Natural killer cell treated with Interleukin-12 subunit alpha and Interleukin-12 subunit beta and Interleukin-15 and Interleukin-18, amount 100 ng/mL, for 72 hours (primary cell): ENCODE measurements at regions not wholly inside any gene's neighbourhood (a gene's known extent, or its start where the extent isn't known, plus 50 kb on each side); places are given as distances from the start of the nearest gene placed in this dataset.
A peak's percentile ranks its signal among the peaks of the same experiment; 100 is the strongest.

Experiments
- ATAC-seq, 2 donors: fragments of 150-1000 bp; cut with Tn5 transposase in 1 of 2; sonication (Bioruptor Pico), chemical (Tn5 transposase) in 1 of 2; 2 replicates each; pipeline ENCODE4 v1.10.0; 2021
- DNase-seq: peaks from one replicate; pipeline ENCODE4 v3.0.0; 2022; ENCODE audit warnings: low spot score
- H3K27ac Mint-ChIP-seq, 2 donors: 1 replicate in 1 of 2; 2 replicates in 1 of 2; pipeline ENCODE4 v1.8.0; 2022; ENCODE audit warnings: mixed read lengths in 2 of 2, mild to moderate bottlenecking in 1 of 2, moderate library complexity in 1 of 2
- H3K27me3 Mint-ChIP-seq, 2 donors: 1 replicate in 1 of 2; 2 replicates in 1 of 2; pipeline ENCODE4 v1.8.0; 2022; ENCODE audit warnings: mixed read lengths in 2 of 2
- H3K36me3 Mint-ChIP-seq: one replicate; pipeline ENCODE4 v1.8.0; 2022; ENCODE audit warnings: mixed read lengths
- H3K4me1 Mint-ChIP-seq, 2 donors: 1 replicate in 1 of 2; 2 replicates in 1 of 2; pipeline ENCODE4 v1.8.0; 2022; ENCODE audit warnings: low read depth in 2 of 2, mixed read lengths in 2 of 2, mild to moderate bottlenecking in 1 of 2
- H3K4me3 Mint-ChIP-seq: one replicate; pipeline ENCODE4 v1.8.0; 2022; ENCODE audit warnings: mixed read lengths
- H3K9me3 Mint-ChIP-seq: 2 replicates; pipeline ENCODE4 v1.8.0; 2022; ENCODE audit warnings: mixed read lengths

GRCh38 chr15:68504681-68505170 lies 72.8 kb upstream of the ITGA11 start:
- ATAC-seq = no peak
- peaks cover 12 to 24% of the 10 kb centered on the region in 2 donors for H3K27me3 Mint-ChIP-seq
- no peaks in the 10 kb centered on the region for H3K9me3 Mint-ChIP-seq
- H3K27ac Mint-ChIP-seq = no peak overlapping the region
- DNase-seq = no peak
- H3K36me3 Mint-ChIP-seq = no peaks in the 10 kb centered on the region
- H3K4me1 Mint-ChIP-seq = no peaks in the 10 kb centered on the region
- no peak overlapping the region for H3K4me3 Mint-ChIP-seq

DNA sequence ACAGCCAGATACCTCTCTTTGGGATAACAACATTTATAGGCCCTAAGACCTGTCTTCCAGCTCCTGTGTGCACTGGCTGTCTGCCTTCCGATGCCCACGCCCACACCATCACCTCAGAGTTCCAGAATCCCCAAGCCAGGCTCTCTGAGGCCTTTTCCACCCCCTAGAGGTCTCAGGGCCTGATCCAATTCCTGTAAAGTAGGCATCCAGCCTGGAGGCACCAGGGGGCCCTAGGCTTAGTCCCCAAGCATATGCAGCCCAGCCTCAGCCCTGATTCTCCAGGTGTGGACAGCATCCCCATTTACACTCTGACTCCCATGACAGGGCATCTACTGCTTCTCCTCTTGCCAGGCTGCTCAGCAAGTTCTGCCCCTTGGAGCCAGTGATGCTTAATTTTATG lies 72.7 kb upstream of the CORO2B start:
- no peak overlapping the region for H3K4me3 Mint-ChIP-seq
- no peaks in the 10 kb centered on the region for H3K36me3 Mint-ChIP-seq
- no peaks in the 10 kb centered on the region for H3K9me3 Mint-ChIP-seq
- ATAC-seq = no peak
- H3K4me1 Mint-ChIP-seq = no peaks in the 10 kb centered on the region
- no peak for DNase-seq
- H3K27ac Mint-ChIP-seq = no peak overlapping the region
- H3K27me3 Mint-ChIP-seq = peaks cover 17 to 30% of the 10 kb centered on the region in 2 donors

GRCh38 chr15:68507447-68507846 lies 71.3 kb upstream of the CORO2B start:
- Mint-ChIP-seq H3K27ac (no peak overlapping the region), H3K36me3 (no peaks in the 10 kb centered on the region), H3K4me1 (no peaks in the 10 kb centered on the region), H3K4me3 (no peak overlapping the region), H3K9me3 (no peaks in the 10 kb centered on the region), H3K27me3 (peaks cover 20 to 38% of the 10 kb centered on the region in 2 donors)
- ATAC-seq (no peak), DNase-seq (no peak)

- no peak for DNase-seq
- Mint-ChIP-seq H3K27ac (no peak overlapping the region), H3K4me3 (no peak overlapping the region), H3K9me3 (no peaks in the 10 kb centered on the region), H3K4me1 (no peaks in the 10 kb centered on the region), H3K36me3 (no peaks in the 10 kb centered on the region), H3K27me3 (peaks cover 22 to 46% of the 10 kb centered on the region in 2 donors)
- no peak for ATAC-seq
Measured at GRCh38 chr15:68508485-68509189, 70.2 kb upstream of the CORO2B start.

DNA sequence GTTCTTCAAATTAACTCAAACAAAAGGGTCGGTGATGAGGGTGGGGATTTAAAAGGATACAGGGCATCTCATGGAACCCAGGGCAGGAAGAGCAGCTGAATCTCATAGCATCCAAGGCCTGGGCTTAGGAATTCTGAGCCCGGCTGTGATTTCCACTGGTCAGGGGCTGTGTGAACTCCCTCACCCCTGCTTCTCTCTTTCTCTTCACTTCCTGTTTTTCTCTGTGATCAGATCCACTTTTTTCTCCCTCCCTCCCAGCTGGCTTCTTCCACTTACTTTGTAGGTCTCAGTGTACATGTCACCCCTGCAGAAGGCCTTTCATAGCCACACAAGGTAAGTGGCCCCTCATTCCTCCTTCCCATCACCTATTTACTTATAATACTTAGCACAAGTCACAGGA lies 68.2 kb upstream of the CORO2B start:
- DNase-seq (no peak), ATAC-seq (no peak)
- no peaks in the 10 kb centered on the region for H3K36me3 Mint-ChIP-seq
- H3K4me1 Mint-ChIP-seq = no peaks in the 10 kb centered on the region
- H3K27ac Mint-ChIP-seq = no peak overlapping the region
- H3K9me3 Mint-ChIP-seq = no peaks in the 10 kb centered on the region
- no peak overlapping the region for H3K4me3 Mint-ChIP-seq
- peaks cover 18 to 55% of the 10 kb centered on the region in 2 donors for H3K27me3 Mint-ChIP-seq

GRCh38 chr15:68511073-68511991 lies 67.5 kb upstream of the CORO2B start:
- DNase-seq = no peak
- no peaks in the 10 kb centered on the region for H3K4me1 Mint-ChIP-seq
- H3K27me3 Mint-ChIP-seq = peaks cover 20 to 53% of the 10 kb centered on the region in 2 donors
- no peaks in the 10 kb centered on the region for H3K36me3 Mint-ChIP-seq
- no peak for ATAC-seq
- H3K4me3 Mint-ChIP-seq = no peak overlapping the region
- no peaks in the 10 kb centered on the region for H3K9me3 Mint-ChIP-seq
- no peak overlapping the region for H3K27ac Mint-ChIP-seq

GRCh38 chr15:68512052-68512451 lies 66.7 kb upstream of the CORO2B start:
- no peaks in the 10 kb centered on the region for H3K36me3 Mint-ChIP-seq
- H3K27ac Mint-ChIP-seq = no peak overlapping the region
- H3K27me3 Mint-ChIP-seq = peaks cover 19 to 48% of the 10 kb centered on the region in 2 donors
- H3K4me3 Mint-ChIP-seq = no peak overlapping the region
- ATAC-seq = no peak
- no peaks in the 10 kb centered on the region for H3K9me3 Mint-ChIP-seq
- DNase-seq = no peak
- H3K4me1 Mint-ChIP-seq = no peaks in the 10 kb centered on the region

DNA sequence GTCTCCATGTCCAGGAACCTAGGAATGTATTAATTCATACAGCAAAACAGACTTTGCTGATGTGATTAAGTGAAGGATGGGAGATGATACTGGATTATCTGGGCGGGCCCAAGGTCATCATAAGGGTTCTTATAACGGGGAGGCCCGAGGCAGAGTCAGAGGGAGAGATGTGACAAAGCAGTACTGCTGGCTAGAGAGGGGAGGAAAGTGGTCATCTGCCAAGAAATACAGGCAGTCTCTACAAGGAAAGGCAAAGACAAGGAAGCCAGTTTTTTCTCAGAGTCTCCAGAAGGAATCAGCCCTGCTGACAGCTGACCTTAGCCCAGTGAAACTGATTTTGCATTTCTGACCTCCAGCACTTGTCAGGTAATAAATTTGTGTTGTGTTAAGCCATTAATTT lies 66.2 kb upstream of the CORO2B start:
- H3K36me3 Mint-ChIP-seq = no peaks in the 10 kb centered on the region
- H3K4me3 Mint-ChIP-seq = no peak overlapping the region
- DNase-seq = no peak
- H3K4me1 Mint-ChIP-seq = no peaks in the 10 kb centered on the region
- no peak for ATAC-seq
- H3K27ac Mint-ChIP-seq = no peak overlapping the region
- peaks cover 19 to 45% of the 10 kb centered on the region in 2 donors for H3K27me3 Mint-ChIP-seq
- H3K9me3 Mint-ChIP-seq = no peaks in the 10 kb centered on the region

DNA sequence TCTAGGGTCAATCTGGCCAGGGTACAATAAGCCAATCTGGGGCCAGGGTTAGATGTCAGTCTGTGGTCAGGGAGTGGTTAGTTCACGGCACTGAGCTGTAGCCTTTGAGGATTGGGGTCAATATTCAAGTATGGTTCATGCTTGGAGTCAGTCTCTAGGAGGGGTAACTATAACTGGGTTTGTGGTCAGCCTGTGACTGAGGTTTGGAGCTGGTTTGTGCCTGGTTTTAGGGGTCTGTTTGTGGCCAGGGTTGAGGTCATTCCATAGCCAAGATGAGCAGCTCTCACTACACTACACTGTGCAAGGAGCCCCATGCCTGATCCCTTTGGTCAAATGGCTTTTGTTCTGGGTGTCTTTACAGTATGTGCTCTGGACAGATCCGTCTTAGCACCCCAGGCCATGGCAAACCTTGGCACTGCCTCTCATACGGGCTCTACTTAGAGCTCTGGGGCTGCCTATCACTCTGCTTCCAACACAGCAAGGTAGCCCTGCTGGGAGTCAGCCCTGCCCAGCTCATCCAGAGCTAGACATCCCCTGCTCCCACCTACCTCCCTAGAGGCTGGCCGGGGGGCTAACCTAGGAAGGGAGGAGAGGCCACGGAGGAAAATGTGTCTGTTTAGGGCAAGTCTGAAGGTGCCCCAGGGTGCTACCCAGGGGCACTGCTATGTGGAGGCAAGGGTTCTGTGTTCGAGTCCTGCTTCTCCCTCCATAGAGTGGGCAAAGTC lies 63.3 kb upstream of the CORO2B start:
- ATAC-seq (no peak), DNase-seq (no peak)
- Mint-ChIP-seq H3K4me1 (no peaks in the 10 kb centered on the region), H3K9me3 (no peaks in the 10 kb centered on the region), H3K27ac (no peak overlapping the region), H3K4me3 (no peak overlapping the region), H3K27me3 (peaks cover 25 to 56% of the 10 kb centered on the region in 2 donors), H3K36me3 (no peaks in the 10 kb centered on the region)

GRCh38 chr15:68517285-68517761 lies 61.5 kb upstream of the CORO2B start:
- no peak overlapping the region for H3K4me3 Mint-ChIP-seq
- H3K27ac Mint-ChIP-seq = no peak overlapping the region
- peaks cover 21 to 56% of the 10 kb centered on the region in 2 donors for H3K27me3 Mint-ChIP-seq
- no peaks in the 10 kb centered on the region for H3K9me3 Mint-ChIP-seq
- no peaks in the 10 kb centered on the region for H3K36me3 Mint-ChIP-seq
- DNase-seq (no peak), ATAC-seq (no peak)
- H3K4me1 Mint-ChIP-seq = no peaks in the 10 kb centered on the region

GRCh38 chr15:68518046-68518445 lies 60.7 kb upstream of the CORO2B start:
- no peak for DNase-seq
- H3K4me3 Mint-ChIP-seq = no peak overlapping the region
- H3K9me3 Mint-ChIP-seq = no peaks in the 10 kb centered on the region
- no peaks in the 10 kb centered on the region for H3K4me1 Mint-ChIP-seq
- H3K27me3 Mint-ChIP-seq = peaks cover 24 to 60% of the 10 kb centered on the region in 2 donors
- no peaks in the 10 kb centered on the region for H3K36me3 Mint-ChIP-seq
- no peak for ATAC-seq
- H3K27ac Mint-ChIP-seq = no peak overlapping the region

DNA sequence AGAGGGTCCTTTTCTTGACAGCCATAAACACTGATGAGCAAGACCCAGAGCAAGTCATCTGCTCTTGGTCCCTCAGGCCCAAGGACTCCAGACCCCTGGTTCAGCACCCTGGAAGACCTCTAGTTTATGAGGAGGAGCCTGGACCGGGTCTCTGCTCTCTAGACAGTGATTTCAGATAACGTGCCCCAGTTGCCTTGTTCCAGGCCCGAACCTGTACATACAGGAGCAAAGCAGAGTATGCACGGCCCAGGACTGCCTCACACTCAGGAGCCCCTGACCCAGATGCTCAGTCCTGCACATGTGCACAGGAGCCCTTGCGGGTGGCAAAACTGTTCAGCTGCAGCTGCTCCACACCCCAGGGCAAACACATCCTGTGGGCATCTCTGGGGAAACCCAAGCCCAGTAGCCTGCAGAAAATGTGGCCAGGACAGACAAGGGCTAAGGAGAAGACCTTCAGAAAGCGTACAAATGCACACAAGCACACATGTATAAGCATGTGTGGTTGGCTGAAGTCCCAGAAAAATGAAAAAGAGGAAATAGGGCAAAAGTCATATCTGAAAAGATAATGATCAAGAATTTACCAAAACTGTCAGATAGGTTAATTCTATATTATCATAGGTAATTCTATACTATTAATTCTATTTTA lies 59.9 kb upstream of the CORO2B start:
- ATAC-seq (peak; percentile 22 to 27), DNase-seq (no peak)
- Mint-ChIP-seq H3K27me3 (peaks cover 30 to 59% of the 10 kb centered on the region in 2 donors), H3K9me3 (no peaks in the 10 kb centered on the region), H3K36me3 (no peaks in the 10 kb centered on the region), H3K4me3 (no peak overlapping the region), H3K4me1 (no peaks in the 10 kb centered on the region), H3K27ac (no peak overlapping the region)
